NCI-H1105 (cell line): ENCODE measurements at regions not wholly inside any gene's neighbourhood (a gene's known extent, or its start where the extent isn't known, plus 50 kb on each side); places are given as distances from the start of the nearest gene placed in this dataset.
A peak's percentile ranks its signal among the peaks of the same experiment; 100 is the strongest.

Experiments
- DNase-seq: peaks from one replicate; lab custom pipeline; 2025; lab: John Stamatoyannopoulos, UW

DNA sequence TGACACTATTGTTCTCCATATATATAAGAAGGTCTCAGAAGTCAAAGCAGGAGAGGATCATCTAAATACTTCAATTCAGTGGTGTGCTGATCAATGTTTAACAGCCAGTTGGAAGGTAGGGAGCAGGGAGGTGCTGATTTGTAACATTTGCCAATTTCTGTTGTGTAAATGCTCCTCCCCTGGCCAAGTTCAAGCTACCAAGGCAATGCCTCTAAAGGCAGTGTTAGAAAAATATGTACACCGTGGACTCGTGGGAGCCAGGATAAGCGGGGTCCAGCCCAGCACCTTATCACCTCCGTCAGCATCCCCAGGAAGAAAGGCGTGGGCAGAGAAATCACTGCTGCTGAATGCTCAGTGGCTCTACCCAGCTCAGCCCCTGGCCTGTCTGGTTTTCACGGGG, 75.3 kb upstream of the COX10 start:
- DNase-seq: no peak

DNA sequence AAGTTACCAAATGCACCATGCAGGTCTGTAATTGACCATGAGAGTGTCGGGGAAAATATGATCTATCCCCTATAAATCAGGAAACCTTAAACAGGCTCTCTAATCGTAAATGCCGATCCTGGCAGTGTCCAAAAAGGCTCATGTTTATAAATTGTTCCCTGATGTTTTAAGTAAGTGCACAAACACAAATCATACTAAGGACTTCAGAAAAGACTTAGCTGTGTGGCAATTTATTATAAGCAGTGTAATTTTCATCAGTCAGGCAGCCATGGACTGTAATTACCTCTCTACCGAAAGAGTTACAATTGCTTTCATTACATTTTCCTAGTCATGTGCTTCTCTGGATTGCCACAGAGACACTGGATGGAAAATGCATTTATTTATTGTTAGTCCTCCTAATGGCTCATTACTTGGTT, 73.4 kb upstream of the COX10 start:
- peak; percentile 44 for DNase-seq

DNA sequence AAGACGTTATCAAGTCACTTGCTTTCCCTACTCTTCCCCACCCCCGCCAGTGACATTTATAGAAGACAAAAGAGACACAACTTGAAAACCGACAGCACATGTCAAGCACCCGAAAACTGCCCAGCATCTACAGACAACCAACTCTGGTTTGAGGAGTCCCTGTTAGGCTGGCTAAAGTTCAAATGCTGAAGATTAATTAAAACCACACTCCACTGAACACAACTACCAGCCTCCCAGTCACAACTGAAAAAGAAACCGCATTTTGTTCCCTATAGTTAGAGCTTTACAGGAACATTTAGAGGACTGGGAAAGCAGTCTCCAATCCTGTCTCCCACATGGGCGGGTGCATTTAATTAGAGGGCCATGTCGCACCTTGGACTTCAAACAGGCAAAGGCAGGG, 73.0 kb upstream of the COX10 start:
- DNase-seq: peak; percentile 42

DNA sequence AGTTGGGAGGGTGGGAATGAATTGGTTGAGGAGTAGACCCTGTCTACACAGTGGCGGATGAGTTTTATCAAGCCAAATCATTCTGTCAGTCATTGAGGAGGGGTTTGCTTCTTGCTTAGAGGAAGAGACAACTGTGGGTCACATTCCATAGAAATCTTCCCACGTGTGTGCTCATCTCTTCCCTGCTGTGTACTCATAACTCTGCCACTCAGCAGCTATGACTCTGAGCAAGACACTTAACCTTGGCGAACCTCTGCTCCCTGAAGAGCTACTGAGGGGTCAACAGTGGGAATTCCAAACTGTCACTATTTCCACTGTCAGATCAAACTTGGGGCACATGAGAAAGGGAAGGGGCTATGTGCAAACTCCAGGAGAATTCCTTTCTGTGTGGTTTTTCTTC, 72.6 kb upstream of the COX10 start:
- DNase-seq: no peak

DNA sequence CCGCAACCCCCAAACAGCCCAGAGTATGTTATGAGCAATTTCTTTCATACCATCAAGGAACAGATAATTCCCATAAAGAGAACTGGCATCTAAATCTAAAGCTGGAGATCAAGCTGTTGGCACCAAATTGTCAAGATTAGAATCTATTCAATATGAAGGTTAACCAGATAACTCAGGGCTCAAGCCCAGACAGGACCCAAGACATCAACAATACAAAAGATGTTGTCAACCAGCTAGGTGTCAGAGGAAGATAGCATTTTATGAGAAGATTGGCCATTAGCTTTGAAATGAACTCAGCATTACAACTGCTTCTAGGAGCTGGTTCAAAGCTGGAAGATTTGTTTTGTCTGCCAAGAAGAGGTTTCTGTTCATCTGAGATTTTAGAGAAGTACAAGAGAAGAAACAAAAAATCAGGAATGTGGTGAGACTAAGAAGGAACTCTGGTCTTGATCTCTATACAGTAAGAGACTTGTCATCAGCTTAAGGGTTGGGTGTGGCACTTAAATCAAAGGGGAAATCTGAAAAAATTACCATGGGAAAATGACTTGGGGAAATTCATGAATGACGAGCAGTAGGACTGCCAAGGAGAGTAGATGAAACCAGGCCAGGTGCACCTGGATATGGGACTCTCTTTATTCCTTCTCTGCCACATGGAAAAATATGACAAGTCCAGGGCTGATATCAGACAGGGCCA, 64.2 kb upstream of the COX10 start:
- DNase-seq: no peak

DNA sequence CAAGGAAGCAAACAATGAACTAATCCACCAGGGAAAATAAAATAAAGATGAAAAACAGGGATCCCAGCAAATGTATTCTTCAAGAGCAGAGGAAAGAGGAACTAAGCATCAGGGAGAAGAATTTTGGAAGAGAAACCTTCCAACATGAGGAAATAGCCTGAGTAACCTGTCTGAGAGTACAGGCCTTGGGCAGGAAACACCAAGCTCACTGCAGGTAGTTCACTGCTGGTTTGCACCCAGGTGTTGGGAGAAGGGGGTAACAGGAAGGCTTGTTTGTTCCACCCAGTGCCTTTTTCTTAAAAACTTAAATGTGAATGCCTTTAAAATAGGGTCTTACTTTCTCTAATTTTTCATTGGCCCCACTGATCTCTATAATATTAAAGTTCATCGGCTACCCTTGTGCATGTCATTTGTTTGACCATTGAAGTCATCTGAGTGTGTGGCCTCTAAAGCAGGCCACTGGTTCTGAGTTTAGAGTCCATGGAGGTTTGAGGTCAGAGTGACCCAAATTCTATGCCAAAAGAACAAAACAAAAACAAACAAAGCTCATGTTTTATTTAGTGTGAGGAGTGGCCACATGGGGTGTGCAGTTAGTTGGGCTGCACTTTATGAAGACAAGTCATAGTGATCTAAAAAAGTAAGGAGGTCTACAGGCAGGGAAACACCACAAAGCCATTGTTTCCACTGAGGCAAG, 62.9 kb upstream of the COX10 start:
- no peak for DNase-seq

DNA sequence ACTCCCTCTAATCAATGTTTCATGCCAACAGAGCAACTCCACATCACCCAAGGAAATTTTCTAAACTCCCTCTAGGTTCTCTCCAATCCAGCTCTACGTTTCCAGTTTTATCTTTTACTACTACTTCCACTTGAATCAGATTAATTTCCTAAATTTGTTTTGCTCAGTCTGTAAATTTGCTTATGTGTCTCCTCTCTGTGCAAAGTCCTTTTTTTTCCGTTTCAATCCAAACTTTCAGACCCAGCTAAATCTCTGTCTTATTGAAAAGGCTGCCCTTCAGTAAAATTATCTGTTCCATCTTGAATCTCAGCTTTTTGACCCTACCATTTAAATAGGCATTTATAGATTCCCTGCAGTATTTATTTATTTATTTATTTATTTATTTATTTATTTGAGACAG, 61.4 kb upstream of the COX10 start:
- no peak for DNase-seq

DNA sequence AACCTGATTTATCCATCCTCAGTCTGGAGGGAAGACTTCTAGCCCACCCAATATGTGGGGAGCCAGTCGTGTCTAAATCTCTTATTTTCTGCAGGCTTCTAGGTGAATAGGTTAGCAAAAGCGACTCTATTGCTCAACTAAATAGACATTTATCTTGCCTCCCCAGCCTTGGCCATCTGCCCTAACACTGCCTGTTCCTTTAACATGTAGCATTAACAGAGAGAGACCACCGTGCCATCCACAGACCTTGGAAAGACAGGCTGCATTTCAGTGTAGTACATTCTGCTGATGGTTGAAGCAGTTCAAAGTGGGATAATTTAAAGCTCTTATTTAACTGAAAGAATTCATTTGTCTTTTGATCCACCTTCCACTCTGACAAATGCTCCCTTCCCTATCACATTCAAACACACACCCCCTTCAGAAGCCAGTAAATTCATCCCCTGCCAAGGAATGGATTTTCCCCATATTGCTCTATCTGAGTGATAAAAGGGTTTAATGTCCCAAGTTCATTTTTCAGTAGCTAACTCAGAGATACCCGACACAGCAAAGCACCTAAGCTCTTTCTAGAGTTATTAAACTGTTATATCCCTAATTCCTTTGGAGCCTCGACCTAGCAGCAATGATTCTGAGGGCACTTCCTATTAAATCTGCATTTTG, 58.1 kb upstream of the COX10 start:
- no peak for DNase-seq

DNA sequence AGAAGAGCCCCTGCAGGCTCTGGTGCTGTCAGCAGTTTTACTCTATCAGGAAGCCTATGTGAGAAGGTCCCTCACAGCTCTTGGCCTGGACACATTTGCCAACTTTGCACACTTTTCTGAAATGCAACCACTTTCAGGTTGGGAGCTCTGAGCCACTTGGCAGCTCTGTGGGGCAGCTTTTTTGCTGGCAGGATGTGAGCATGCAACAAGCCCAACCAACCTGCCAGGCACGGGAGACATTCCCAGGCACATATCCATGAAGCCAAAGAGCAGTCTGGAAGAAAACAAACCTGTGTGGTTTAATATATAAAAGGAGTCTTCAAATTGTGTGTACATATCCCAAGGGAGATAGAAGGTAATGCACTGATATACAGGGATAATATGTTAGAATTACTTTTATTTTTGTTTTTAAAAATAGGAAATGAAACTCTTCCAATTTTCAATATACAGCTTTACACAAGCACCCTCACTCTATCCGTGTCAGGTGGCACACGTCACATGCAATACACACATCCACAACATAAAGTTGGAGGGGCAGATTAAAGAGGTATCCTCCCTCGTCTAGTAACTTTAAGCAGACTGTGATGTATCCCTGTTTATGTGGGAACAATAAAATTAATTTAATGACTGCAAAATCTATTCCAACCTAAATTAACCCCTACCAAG, 57.4 kb upstream of the COX10 start:
- no peak for DNase-seq

DNA sequence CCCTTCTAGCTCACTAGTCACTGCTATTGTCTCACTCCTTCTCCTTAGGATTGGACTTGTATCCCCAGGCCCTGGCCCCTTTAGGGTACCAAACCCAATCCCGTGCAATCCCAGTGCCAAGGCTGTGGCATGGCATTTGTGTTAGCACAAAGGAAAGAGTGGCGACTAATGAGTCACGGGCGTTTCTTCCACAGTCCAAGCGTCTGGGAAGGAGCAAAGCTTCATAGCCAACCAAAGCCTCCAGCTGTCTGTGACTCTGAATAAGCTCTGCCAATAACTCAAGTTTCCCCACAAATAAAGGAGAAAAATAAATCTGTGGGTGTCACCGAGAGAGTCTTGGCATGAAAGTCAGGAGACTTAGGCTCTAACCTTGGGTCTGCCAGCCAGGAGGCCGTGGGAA, 54.6 kb upstream of the COX10 start:
- no peak for DNase-seq

DNA sequence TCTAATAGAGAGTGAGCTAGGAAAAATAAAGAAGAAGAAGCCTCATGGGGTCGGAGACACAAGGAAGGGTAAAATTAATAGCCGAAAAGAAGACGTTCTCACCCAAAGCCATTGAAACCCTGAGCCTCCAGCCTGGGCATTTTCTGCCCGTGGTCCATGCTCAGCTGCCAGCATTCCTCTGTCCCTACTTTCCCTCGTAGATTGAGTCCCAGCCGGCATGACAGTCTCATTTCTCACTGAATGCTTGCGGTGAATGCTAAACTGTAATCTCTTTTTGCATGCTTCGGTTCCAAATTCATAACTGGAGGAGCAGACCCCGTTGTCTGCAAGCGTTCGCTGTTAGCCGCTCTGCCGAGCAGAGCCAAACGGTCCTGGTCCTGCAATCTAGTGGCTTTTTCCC, 54.0 kb upstream of the COX10 start:
- no peak for DNase-seq

DNA sequence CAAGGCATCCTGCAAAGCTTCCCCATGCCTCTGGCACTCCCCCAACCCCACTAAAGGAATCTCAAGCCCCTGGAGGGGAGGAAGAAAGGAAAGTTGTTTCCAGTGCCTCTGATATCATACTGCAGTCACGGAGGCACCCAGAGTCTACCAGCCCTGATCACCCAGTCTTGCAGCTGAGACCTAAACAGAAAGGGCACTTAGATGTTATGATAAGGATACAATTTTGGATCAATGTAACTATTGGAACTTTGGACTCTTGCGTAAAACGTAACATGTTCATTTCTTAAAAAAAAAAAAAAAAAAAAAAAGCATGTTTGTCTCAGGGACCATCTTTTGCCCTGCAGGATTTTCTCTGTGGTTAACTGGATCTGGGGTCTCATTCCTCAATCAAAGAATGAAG, 52.4 kb upstream of the COX10 start:
- DNase-seq: no peak

DNA sequence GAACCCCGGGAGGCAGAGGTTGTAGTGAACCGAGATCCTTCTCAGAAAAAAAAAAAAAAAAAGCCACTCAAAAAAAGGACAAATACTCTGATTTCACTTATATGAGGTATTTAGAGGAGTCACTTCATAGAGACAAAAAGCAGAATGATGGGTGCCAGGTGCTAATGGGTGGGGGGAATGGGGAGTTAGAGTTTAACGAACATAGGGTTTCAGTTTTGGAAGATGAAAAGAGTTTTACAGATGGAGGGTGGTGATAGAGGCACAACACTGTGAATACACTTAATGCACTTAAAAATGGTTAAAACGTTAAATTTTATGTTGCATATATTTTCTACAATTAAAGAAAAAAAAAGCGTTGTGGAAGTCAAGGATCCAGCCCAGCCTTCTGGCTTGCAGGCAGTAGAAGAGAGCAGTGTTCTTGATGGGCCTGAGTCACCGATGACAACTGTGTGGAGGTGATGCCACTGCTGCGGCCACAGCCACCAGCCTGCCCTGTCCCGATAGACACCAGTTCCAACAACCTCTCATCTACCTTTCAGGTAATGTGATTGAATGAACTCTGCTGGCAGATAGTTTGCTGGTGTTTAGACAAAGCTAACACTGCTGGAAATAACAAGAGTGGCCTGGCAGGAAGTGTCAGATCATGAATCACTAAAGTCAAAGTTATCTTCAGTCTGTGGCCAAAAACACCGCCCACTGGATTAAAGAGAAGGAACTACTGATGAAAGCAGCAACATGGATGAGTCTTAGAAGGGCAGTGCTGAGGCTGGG, 49.9 kb upstream of the COX10 start:
- no peak for DNase-seq
